DMS79 treated with DMSO at 0.1 percent for 48 hours (cell line): ENCODE measurements at regions not wholly inside any gene's neighbourhood (a gene's known extent, or its start where the extent isn't known, plus 50 kb on each side); places are given as distances from the start of the nearest gene placed in this dataset.
"Not testable (repeated sequence)": the region's sequence is repeated elsewhere in the genome, so short reads cannot be mapped to it uniquely, and the experiment has no call there.

ENCODE experiments used
- DNase-seq: peaks from one replicate; lab custom pipeline; 2025; lab: John Stamatoyannopoulos, UW

GRCh38 chr18:997499-997898, 92.8 kb downstream of the ADCYAP1 start:
- no peak for DNase-seq

GRCh38 chr18:998936-999335, 94.3 kb downstream of the ADCYAP1 start:
- no peak for DNase-seq

- DNase-seq: no peak
Measured at GRCh38 chr18:1002653-1003178, 98.0 kb downstream of the ADCYAP1 start.

- no peak for DNase-seq
Measured at GRCh38 chr18:1003499-1003898, 98.8 kb downstream of the ADCYAP1 start.

- no peak for DNase-seq
Measured at GRCh38 chr18:1006304-1006703, 101.6 kb downstream of the ADCYAP1 start.

GRCh38 chr18:1006965-1007364, 102.3 kb downstream of the ADCYAP1 start:
- no peak for DNase-seq

GRCh38 chr18:1011349-1011748, 106.7 kb downstream of the ADCYAP1 start:
- DNase-seq: no peak

GRCh38 chr18:1012775-1013174, 108.1 kb downstream of the ADCYAP1 start:
- no peak for DNase-seq

GRCh38 chr18:1013951-1014350, 109.3 kb downstream of the ADCYAP1 start:
- no peak for DNase-seq

GRCh38 chr18:1014509-1014908, 109.8 kb downstream of the ADCYAP1 start:
- DNase-seq: peak; percentile 40

GRCh38 chr18:1014951-1015624, 110.4 kb downstream of the ADCYAP1 start:
- no peak for DNase-seq

GRCh38 chr18:1015777-1016176, 111.1 kb downstream of the ADCYAP1 start:
- DNase-seq: no peak

- no peak for DNase-seq
Measured at GRCh38 chr18:1017227-1018058, 112.8 kb downstream of the ADCYAP1 start.

GRCh38 chr18:1018181-1018681, 113.6 kb downstream of the ADCYAP1 start:
- DNase-seq: no peak

GRCh38 chr18:1019191-1019590, 114.5 kb downstream of the ADCYAP1 start:
- DNase-seq: no peak

- no peak for DNase-seq
Measured at GRCh38 chr18:1020731-1021344, 116.2 kb downstream of the ADCYAP1 start.

- DNase-seq: no peak
Measured at GRCh38 chr18:1026930-1027329, 122.3 kb downstream of the ADCYAP1 start.

GRCh38 chr18:1033092-1033491, 128.4 kb downstream of the ADCYAP1 start:
- not testable (repeated sequence) for DNase-seq

- DNase-seq: no peak
Measured at GRCh38 chr18:1034971-1035370, 130.3 kb downstream of the ADCYAP1 start.

- DNase-seq: no peak
Measured at GRCh38 chr18:1036926-1037325, 132.3 kb downstream of the ADCYAP1 start.

- DNase-seq: no peak
Measured at GRCh38 chr18:1037776-1038175, 133.1 kb downstream of the ADCYAP1 start.

GRCh38 chr18:1039421-1039820, 134.8 kb downstream of the ADCYAP1 start:
- DNase-seq: no peak

GRCh38 chr18:1043039-1043438, 138.4 kb downstream of the ADCYAP1 start:
- DNase-seq: not testable (repeated sequence)
